Central memory CD8-positive, alpha-beta T cell (primary cell): ENCODE measurements at regions not wholly inside any gene's neighbourhood (a gene's known extent, or its start where the extent isn't known, plus 50 kb on each side); places are given as distances from the start of the nearest gene placed in this dataset.
A peak's percentile ranks its signal among the peaks of the same experiment; 100 is the strongest.
"Not testable (repeated sequence)": the region's sequence is repeated elsewhere in the genome, so short reads cannot be mapped to it uniquely, and the experiment has no call there.

Experiments
- ATAC-seq: fragments of 150-1000 bp; cut with Tn5 transposase; replicated peaks from 2 replicates; pipeline ENCODE4 v1.10.0; 2022; ENCODE audit warnings: mild to moderate bottlenecking, moderate FRiP score, moderate number of reproducible peaks; ENCODE audit not compliant: poor library complexity, severe bottlenecking; ENCODE audit errors: extremely low read depth
- DNase-seq, 2 donors: peaks; one replicate each; pipeline ENCODE4 v3.0.0; 2021; ENCODE audit warnings: low spot score in 2 of 2
- H3K27ac Mint-ChIP-seq: one replicate; pipeline ENCODE4 v1.8.0; 2022; ENCODE audit warnings: low read depth, mild to moderate bottlenecking, moderate library complexity, mixed read lengths
- H3K27me3 Mint-ChIP-seq: one replicate; pipeline ENCODE4 v1.8.0; 2022; ENCODE audit warnings: mixed read lengths
- H3K36me3 Mint-ChIP-seq: one replicate; pipeline ENCODE4 v1.8.0; 2022; ENCODE audit warnings: mild to moderate bottlenecking, moderate library complexity, mixed read lengths; ENCODE audit not compliant: insufficient read depth
- H3K4me1 Mint-ChIP-seq: one replicate; pipeline ENCODE4 v1.8.0; 2022; ENCODE audit warnings: mixed read lengths
- H3K4me3 Mint-ChIP-seq: one replicate; pipeline ENCODE4 v1.8.0; 2022; ENCODE audit warnings: mild to moderate bottlenecking, moderate library complexity, mixed read lengths
- H3K9me3 Mint-ChIP-seq: one replicate; pipeline ENCODE4 v1.8.0; 2022; ENCODE audit warnings: mixed read lengths

DNA sequence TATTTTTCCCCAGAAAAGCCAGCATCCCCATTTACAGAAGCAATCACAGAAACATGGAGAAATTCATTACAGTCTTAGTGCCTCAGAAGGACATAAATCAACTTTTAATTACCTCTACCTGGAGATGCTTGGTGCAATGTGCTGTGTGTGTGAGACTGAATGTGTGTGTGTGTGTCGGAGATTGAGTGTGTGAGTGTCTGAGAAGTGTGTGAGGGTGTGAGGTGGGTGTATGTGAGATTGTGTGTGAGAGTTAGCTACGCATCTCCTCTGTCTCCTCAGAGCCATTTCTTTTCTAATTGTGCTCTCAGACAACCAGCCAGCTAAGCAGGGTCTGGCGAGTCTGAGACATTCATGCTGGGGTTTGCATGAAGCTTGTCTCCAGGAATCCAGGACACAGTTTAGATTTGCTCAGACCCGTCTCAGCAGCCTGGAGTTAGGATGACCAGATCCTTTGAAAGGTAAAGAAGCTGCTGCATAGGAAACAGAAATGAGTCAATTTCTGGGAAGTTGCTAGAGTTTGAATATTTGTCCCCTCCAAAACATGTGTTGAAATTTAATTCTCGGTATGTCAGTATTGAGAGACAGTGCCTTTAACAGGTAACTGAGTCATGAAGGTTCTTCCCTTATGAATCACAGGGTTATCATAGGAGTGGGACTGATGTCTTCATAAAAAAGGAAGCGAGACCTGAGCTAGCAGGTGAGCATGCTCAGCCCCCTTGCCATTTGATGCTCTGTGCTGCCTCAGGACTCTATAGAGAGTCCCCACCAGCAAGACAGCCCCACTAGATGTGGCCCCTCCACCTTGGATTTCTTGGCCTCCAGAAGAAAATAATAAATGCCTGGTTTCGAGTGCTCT is 199.0 kb upstream of the PLGLB2 start:
- H3K27me3 Mint-ChIP-seq, H3K4me1 Mint-ChIP-seq, ATAC-seq, H3K9me3 Mint-ChIP-seq, H3K4me3 Mint-ChIP-seq, DNase-seq, H3K36me3 Mint-ChIP-seq: not testable (repeated sequence)
- peak overlapping the region; percentile 35 for H3K27ac Mint-ChIP-seq

DNA sequence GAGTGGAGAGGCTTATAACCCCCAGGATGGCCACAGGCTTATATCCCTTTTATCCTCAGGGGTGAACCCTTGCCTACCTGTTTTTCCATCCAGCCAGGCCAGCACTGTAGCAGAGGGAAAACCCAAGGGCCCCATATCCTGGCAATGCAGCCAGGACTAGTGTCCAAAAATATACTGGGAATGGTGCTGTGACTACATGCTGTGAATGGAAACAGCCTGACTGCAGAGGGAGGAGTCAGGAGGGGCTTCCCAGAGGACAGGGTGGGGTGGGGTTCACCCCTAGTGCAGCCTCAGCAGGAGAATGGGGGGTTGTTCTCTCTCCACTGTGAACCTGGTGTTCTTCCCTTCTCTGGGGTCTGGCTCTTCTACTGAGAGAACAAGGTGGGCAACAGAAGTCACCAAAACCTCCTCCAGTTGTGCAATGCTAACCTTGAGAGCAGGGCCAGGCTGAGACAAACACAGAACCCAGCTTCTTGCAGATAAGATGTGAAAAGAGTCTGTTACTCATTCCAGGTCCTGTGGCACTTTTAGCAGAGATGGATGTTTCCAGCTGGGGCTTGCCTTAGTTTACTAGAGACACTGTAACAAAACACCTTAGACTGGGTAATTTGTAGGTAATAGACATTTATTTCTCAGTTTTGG is 198.2 kb upstream of the PLGLB2 start:
- H3K27ac Mint-ChIP-seq, H3K27me3 Mint-ChIP-seq, DNase-seq, H3K4me3 Mint-ChIP-seq, H3K36me3 Mint-ChIP-seq, H3K4me1 Mint-ChIP-seq, H3K9me3 Mint-ChIP-seq, ATAC-seq: not testable (repeated sequence)

DNA sequence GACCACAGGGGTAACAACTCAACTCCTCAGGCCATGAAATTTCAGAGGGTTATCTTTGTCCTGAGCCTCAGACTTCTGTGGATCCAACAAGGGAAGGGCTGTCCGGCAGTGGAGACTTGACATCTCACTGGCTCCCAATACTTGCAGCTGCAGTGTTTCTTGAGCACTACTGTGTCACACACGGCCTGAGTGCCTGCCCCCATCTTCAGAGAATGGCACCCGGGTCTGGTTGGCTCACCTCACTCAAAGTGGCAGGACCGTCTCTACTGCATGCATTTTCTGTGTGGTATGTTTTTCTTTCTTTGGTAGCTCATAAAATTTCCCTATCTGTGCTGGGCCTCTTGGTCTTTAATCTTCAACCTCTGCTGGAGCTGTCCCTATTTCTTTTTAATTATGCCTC is 193.2 kb upstream of the PLGLB2 start:
- H3K27me3 Mint-ChIP-seq, H3K27ac Mint-ChIP-seq, DNase-seq, H3K36me3 Mint-ChIP-seq, H3K4me1 Mint-ChIP-seq, H3K4me3 Mint-ChIP-seq, ATAC-seq, H3K9me3 Mint-ChIP-seq: not testable (repeated sequence)

DNA sequence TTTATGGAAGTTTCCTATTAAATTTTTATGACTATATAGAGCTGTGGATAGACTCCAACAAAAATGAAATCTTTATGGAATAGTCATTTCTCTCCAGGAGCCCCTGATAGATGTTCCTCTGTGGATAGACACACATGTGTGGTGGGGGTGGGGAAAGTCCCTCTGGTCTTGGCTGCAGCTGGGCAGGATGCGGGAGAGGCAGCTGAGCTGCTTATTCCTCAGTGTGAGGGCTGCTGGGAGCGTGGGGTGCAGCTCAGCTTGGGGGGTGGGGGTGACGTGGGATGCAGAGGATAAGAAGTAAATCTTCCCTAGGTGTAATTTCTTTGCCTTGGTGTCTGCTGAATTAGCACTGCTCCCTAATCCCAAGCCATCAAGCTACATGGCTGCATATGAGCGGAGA is 192.8 kb upstream of the PLGLB2 start:
- H3K27ac Mint-ChIP-seq, H3K4me3 Mint-ChIP-seq, H3K27me3 Mint-ChIP-seq, H3K9me3 Mint-ChIP-seq, ATAC-seq, H3K4me1 Mint-ChIP-seq, H3K36me3 Mint-ChIP-seq, DNase-seq: not testable (repeated sequence)

DNA sequence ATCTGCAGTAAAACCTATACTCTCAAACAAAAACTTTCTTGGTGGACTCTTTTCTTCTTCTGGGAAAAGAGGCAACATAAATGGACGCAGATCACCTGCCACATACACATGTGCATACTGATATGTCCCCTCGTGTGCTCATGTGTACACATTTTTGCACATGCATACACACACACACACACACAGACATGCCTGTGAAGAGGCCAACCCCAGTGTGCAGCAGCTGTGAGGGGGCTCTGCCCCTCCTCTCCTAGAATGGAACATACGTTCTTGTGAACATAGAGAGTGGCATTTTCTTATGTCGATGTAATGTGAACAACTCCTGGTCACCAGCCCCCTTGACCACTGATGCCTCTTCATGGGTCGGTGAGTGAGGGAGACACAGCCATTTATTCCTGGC is 188.9 kb upstream of the PLGLB2 start:
- not testable (repeated sequence) for H3K27me3 Mint-ChIP-seq, H3K36me3 Mint-ChIP-seq

DNA sequence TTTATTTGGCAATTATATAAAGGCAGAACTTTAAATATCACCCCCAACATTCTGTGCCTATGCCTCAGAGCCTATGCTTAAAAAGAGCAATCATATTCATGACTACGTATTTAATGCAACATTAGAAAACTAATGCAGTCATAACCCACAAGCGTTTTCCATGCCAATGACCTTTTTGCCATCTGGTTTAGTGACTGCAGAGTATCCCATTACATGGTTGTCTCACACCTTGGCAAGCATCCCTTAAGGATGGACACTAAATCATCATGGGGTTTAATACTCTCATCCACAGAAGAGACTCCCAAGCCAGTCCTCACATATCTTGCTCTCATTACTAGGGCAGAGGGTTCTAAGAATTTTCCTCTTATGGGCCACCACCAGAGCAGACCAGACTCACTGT is 188.2 kb upstream of the PLGLB2 start:
- not testable (repeated sequence) for DNase-seq, H3K36me3 Mint-ChIP-seq, H3K27ac Mint-ChIP-seq, H3K4me3 Mint-ChIP-seq, H3K27me3 Mint-ChIP-seq, H3K9me3 Mint-ChIP-seq, ATAC-seq, H3K4me1 Mint-ChIP-seq

More for the DNA sequence above, 188.9 kb upstream of the PLGLB2 start:
- not testable (repeated sequence) for H3K9me3 Mint-ChIP-seq, H3K4me3 Mint-ChIP-seq, H3K27ac Mint-ChIP-seq, H3K4me1 Mint-ChIP-seq, DNase-seq, ATAC-seq

DNA sequence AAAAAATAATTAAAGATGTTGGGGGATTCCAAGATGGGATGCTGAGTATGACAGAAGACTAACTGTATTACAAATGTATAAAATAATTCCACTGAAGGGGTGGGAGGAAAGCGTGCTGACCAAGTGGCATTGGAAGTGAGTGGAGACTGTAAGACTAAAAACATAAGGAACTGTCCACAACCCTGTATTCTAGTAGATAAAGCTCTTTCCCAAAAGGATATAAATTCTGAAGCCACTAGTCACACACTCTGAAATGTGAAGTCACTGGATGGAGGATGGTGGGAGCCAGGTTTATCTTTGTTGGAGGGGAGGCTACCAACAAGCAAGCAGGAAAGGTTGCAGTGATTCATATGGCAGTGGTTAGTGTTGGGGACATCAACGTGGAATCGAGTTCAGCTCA is 182.8 kb upstream of the PLGLB2 start:
- not testable (repeated sequence) for H3K4me3 Mint-ChIP-seq, H3K27me3 Mint-ChIP-seq, H3K36me3 Mint-ChIP-seq, ATAC-seq, H3K4me1 Mint-ChIP-seq, H3K27ac Mint-ChIP-seq, H3K9me3 Mint-ChIP-seq, DNase-seq

DNA sequence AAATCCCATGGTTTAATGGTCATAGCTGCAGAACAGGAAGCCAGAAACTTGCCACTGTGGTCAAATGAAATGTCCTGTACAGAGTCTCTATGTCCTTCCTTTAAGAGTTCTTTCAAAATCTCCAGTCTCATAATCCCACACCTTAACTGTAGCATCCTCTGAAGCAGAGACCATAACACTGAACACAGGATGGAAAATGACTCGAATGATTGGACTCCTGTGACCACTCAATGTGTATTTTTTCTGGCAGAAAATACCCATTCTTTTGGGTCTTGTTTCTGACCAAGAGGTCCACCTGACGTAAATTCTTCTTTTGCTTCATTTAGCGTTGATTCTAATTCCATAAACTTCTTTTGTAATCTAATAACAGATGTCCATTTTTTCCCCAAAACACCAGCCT is 181.4 kb upstream of the PLGLB2 start:
- not testable (repeated sequence) for H3K9me3 Mint-ChIP-seq, H3K4me3 Mint-ChIP-seq, H3K4me1 Mint-ChIP-seq, DNase-seq, H3K36me3 Mint-ChIP-seq, H3K27ac Mint-ChIP-seq, ATAC-seq, H3K27me3 Mint-ChIP-seq

DNA sequence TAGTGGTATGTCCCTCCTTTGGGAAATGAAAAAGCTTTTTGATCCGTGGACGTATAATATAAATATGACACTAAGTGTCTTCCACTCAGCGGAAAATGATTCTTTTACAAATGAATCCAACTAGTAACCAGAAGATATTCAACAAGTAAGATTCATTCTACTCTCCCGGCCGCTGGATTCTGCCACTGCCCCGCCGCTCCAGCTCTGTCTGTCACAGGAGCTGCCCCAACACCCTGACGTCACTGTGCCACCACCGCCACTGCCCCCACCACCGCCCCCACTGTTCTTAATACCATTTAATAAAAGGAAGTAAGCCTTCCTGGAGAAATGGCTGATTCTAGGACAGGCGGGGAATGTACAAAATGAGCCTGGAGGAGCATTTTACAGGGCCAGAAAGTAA is 180.8 kb upstream of the PLGLB2 start:
- DNase-seq, H3K27me3 Mint-ChIP-seq, H3K4me3 Mint-ChIP-seq, H3K36me3 Mint-ChIP-seq, ATAC-seq, H3K27ac Mint-ChIP-seq, H3K9me3 Mint-ChIP-seq, H3K4me1 Mint-ChIP-seq: not testable (repeated sequence)

DNA sequence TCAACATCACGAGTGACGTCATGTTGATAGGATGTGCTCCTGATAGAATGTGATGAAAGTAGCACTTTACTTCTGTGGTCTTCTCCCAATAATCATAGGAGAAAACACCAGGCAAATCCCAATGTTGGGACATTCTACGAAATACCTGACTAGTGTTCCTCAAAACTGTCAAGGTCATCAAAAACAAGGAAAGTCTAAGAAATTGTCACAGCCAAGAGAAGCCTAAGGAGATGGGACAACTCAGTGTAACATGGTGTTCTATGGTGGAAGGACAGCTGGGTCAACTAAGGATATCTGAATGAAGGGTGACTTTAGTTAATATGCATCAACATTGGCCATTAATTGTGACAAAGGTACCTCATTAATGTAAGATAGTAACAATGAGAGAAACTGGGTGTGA is 180.0 kb upstream of the PLGLB2 start:
- H3K36me3 Mint-ChIP-seq, H3K4me3 Mint-ChIP-seq, H3K27ac Mint-ChIP-seq, H3K9me3 Mint-ChIP-seq, ATAC-seq, DNase-seq, H3K4me1 Mint-ChIP-seq, H3K27me3 Mint-ChIP-seq: not testable (repeated sequence)

DNA sequence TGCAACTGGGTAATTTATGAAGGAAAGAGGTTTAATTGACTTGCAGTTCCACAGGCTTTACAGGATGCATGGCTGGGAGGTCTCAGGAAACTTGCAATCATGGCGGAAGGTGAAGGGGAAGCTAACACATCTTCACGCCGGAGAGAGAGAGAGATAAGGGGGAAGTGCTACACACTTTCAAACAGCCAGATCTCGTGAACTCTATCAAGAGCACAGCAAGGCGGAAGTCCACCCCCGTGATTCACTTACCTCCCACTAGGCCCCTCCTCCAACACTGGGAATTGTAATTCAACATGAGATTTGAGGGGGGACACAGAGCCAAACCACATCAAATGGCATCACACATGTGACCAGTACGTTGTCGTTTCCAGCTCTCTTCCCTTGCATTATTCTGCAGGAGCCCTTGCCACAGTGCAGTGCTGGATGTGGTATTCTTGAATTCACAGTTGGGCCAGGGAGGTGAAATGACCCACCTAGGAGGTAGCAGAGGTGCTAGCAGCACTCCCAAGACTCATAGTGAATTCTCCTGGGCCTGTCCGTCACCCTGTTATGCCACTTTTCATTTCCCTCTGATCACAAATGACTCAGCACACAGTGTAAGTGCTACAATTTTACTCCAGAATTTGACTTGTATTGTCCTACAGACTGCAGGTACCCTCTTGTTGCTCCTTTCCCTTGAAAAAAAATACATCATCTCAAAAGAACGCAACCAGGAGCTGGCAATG is 179.2 kb upstream of the PLGLB2 start:
- H3K4me3 Mint-ChIP-seq, H3K9me3 Mint-ChIP-seq, H3K27ac Mint-ChIP-seq, DNase-seq, H3K36me3 Mint-ChIP-seq, H3K27me3 Mint-ChIP-seq, H3K4me1 Mint-ChIP-seq: not testable (repeated sequence)
- peak; percentile 28 for ATAC-seq

DNA sequence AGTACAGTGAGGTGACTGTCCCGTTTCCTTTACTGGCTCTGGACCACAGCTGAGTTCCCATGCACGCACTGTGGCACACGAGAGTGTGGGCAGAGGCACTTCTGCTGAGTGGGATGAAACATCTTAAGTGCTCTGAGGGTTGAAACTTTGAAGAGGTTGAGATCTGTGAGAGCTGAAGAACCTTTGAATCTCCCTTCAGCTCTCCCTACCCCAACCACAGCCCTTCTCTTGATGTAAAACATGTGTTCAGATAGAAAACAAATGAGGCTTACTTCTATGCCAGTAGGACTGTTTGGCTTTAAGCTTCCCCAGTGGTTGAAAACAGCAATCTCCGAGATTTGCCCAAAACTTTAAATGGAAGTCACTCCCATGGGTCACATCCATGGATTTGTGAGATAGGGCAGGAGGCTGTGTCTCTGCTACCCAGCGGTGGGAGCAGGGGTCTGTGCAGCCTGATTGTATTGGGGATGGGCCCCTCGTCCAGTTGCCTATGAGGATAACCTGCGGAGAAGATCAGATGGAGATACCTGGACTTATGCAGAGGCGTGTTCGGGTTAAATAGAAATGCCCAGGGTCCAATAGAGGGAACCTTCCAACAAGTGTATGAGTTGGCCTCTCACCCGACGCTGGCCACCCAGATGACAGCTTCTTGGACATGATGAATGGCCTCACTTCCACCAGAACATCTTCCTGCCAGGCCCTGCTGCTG is 178.0 kb upstream of the PLGLB2 start:
- H3K27ac Mint-ChIP-seq = not testable (repeated sequence)

More for the DNA sequence above, 178.0 kb upstream of the PLGLB2 start:
- H3K4me3 Mint-ChIP-seq, H3K27me3 Mint-ChIP-seq, H3K36me3 Mint-ChIP-seq, H3K9me3 Mint-ChIP-seq, H3K4me1 Mint-ChIP-seq, DNase-seq, ATAC-seq: not testable (repeated sequence)
